GM12865 (cell line): ENCODE measurements at regions not wholly inside any gene's neighbourhood (a gene's known extent, or its start where the extent isn't known, plus 50 kb on each side); places are given as distances from the start of the nearest gene placed in this dataset.
A peak's percentile ranks its signal among the peaks of the same experiment; 100 is the strongest.

Source experiments
- DNase-seq: peaks from one replicate; pipeline ENCODE4 v3.0.0; 2010; ENCODE audit warnings: low read depth
- H3K4me3 ChIP-seq: 2 replicates; pipeline ENCODE4 v1.5.1; 2011; ENCODE audit warnings: mild to moderate bottlenecking, low read depth, low read length, control low read depth
- TF ChIP-seq, protein P1 (sequence below): IDR thresholded peaks from 2 replicates; pipeline ENCODE4 v1.5.1; 2011; ENCODE audit warnings: low read length, control low read depth, low read depth, inconsistent platforms; ENCODE audit not compliant: insufficient read depth; ENCODE audit errors: missing control alignments

DNA sequence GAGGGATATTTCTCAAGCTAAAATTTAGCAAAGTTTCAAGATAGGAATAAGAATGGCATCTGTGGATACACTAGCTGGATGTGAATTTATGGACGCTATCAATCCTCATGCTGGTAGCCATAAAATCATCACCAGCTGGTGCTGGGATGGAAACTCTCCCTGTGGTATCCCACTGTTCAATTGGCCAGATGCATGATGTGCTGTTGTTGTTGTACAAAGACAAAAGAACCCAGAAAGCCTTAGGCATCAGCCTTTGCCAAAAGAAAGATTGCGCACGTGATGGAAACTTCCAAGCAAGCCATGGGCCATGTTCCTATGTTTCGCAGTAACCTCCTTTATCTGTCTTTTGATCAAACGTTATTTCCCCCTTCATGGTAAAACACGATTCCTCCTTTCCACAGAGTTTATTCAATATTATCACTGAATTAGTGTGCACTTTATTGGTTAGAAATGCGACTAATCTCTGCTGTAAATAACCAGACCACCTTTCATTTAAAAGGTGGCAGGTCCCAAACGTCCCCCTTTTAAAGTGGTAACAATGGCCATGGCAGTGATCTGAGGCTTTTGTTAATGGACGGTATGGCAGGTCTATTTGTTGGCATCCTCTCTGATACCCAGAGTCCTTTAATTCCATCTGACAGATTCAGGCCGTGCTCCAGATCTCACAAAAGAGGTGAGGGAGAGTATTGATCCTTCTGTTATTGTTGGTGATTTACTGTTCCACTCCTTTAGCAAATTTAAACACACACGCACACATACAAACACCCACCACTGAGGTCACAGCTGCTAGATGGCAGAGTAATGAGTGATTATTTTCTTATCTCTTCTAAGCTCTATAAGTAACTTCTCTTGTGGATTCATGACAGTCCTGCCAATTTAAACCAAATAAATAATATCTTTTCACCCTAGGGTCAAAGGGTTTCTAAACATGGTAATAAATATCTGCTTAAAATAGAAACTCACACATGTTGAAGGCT lies 291.2 kb upstream of the KCNMB2 start:
- DNase-seq, result no peak
- TF ChIP-seq, protein P1, sequence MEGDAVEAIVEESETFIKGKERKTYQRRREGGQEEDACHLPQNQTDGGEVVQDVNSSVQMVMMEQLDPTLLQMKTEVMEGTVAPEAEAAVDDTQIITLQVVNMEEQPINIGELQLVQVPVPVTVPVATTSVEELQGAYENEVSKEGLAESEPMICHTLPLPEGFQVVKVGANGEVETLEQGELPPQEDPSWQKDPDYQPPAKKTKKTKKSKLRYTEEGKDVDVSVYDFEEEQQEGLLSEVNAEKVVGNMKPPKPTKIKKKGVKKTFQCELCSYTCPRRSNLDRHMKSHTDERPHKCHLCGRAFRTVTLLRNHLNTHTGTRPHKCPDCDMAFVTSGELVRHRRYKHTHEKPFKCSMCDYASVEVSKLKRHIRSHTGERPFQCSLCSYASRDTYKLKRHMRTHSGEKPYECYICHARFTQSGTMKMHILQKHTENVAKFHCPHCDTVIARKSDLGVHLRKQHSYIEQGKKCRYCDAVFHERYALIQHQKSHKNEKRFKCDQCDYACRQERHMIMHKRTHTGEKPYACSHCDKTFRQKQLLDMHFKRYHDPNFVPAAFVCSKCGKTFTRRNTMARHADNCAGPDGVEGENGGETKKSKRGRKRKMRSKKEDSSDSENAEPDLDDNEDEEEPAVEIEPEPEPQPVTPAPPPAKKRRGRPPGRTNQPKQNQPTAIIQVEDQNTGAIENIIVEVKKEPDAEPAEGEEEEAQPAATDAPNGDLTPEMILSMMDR, result no peak
- no peak overlapping the region for H3K4me3 ChIP-seq

GRCh38 chr3:178246004-178246403 lies 290.2 kb upstream of the KCNMB2 start:
- peak overlapping the region; percentile 17; the same call in 1 of the 2 replicates for H3K4me3 ChIP-seq
- DNase-seq, result peak; percentile 7
- TF ChIP-seq, protein P1, result no peak

DNA sequence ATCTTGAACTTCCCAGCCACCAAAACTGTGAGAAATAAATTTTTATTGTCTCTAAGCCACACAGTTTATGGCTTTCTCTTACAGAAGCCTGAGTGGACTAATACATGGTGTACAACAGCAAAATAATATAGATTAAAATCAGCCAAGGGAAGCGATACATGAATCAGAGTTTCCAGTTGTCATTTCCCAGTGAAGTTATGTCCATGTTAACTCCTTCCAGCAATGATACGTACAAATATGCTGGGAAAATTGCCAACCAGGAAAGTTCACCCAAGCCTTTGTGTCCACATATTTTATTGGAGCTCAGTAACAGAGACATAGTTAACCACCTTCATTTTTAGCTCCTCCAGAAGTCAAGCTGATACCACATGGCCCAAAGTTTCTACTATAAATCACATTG lies 280.9 kb upstream of the KCNMB2 start:
- TF ChIP-seq, protein P1, result no peak
- no peak overlapping the region for H3K4me3 ChIP-seq
- no peak for DNase-seq

- no peak overlapping the region for H3K4me3 ChIP-seq
- DNase-seq, result no peak
- TF ChIP-seq, protein P1, result no peak
These were observed 278.7 kb upstream of the KCNMB2 start for GRCh38 chr3:178257491-178257890.

- TF ChIP-seq, protein P1, result no peak
- no peak overlapping the region for H3K4me3 ChIP-seq
- no peak for DNase-seq
These were observed 278.1 kb upstream of the KCNMB2 start for GRCh38 chr3:178258121-178258520.

- no peak for DNase-seq
- no peak overlapping the region for H3K4me3 ChIP-seq
- TF ChIP-seq, protein P1, result no peak
These were observed 276.5 kb upstream of the KCNMB2 start for GRCh38 chr3:178259703-178260102.
